Left cardiac atrium (tissue), 4 donors: ENCODE measurements at regions not wholly inside any gene's neighbourhood (a gene's known extent, or its start where the extent isn't known, plus 50 kb on each side); places are given as distances from the start of the nearest gene placed in this dataset.
"Not testable (repeated sequence)": the region's sequence is repeated elsewhere in the genome, so short reads cannot be mapped to it uniquely, and the experiment has no call there.

Source experiments
- ATAC-seq, 2 donors: fragments of 200-7000 bp; cut with Tn5 transposase; one replicate each; pipeline ENCODE4 v1.9.1; 2020; ENCODE audit warnings: mild to moderate bottlenecking in 2 of 2, moderate library complexity in 2 of 2
- DNase-seq: peaks from one replicate; pipeline ENCODE4 v3.0.0-alpha.2; 2020
- intact Hi-C, 2 donors: fragments of 100-400 bp; cut with DNase I; formaldehyde crosslinking; loops; one replicate each; pipeline versions ENCODE4 v1.14.1 to v1.15.1; 2022 to 2023
- donor health status: DM: no; HTN: yes; CAD: no.
- donor health status: DM: no; HTN: yes; CAD: no; lungs with severe emphysema.
- donor health status: DM: yes; HTN: yes; CAD: no.
- donor health status: Dilated cardiomyopathy.

DNA sequence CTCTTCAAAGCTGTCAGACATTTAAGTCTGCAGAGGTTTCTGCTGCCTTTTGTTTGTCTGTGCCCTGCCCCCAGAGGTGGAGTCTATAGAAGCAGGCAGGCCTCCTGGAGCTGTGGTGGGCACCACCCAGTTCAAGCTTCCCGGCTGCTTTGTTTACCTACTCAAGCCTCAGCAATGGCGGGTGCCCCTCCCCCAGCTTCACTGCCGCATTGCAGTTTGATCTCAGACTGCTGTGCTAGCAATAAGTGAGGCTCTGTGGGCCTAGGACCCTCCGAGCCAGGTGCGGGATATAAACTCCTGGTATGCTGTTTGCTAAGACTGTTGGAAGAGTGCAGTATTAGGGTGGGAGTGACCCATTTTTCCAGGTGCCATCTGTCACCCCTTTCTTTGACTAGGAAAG is 145.5 kb downstream of the DMRT2 start:
- ATAC-seq, intact Hi-C loops, DNase-seq: not testable (repeated sequence)

DNA sequence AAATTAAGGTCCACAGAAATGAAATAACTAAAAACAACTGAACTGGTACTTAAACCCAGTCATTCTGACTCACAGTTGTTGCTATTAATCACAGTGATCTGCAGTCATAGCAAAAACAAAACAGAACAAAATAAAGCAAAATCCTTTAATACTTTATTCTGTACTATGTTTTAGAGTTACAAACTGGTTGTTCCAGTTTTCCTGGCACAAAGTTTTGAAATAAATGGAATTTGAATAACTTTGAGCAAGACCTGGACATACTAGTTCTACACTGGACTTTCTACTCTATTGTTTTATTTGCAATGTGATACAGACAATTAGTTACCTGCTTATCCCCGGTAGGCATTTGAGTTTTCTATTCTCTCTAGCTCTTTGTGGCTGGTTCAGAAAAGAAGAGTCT is 147.9 kb downstream of the DMRT2 start:
- intact Hi-C loops, result no loop called here

DNA sequence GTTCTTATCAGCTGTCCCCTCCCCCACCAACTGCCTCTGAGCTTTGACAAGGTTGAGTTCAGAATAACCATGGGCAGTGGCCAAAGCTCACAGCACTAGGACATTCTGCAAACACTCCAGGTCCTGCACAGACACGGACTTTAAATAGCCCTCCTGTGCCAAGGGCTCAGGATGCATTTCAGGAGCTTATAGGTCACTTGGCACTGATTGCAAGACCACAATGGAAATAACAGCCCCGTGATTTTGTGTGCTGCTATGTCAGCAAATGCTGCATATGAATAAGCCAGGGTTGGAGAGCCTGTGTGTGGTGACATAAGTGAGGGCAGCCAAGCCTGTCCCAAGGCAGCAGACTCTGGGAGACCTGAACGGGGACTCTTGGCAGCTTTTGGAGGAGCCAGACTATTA is 150.7 kb downstream of the DMRT2 start:
- ATAC-seq, result peak; percentile 38 to 88
- DNase-seq, result peak; percentile 41

More for the DNA sequence above, 147.9 kb downstream of the DMRT2 start:
- ATAC-seq, result peak in 1 of 2 donors; percentile 32
- DNase-seq, result no peak

DNA sequence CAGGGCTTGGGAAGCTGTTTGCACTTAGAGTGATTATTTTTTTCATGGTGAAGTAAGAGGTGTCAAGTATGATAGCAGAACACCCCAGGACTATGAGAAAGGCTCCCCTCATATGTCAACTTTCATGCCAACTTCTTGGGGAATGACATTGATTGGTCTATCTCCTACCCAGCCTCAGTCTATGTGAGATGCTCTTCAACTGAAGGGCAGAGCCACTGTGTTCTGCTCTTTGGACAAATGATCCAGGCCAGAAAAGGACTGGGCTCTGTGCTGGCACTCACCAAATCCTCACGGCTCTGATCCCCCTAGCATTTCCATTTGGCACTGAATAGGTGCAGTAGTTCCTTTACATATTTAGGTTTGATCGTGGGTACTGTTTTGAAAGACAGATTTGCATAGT is 151.1 kb downstream of the DMRT2 start:
- intact Hi-C loops, result no loop called here
- DNase-seq (no peak), ATAC-seq (peak in 1 of 2 donors; percentile 60)

More for the DNA sequence above, 150.7 kb downstream of the DMRT2 start:
- intact Hi-C loops, result no loop called here

DNA sequence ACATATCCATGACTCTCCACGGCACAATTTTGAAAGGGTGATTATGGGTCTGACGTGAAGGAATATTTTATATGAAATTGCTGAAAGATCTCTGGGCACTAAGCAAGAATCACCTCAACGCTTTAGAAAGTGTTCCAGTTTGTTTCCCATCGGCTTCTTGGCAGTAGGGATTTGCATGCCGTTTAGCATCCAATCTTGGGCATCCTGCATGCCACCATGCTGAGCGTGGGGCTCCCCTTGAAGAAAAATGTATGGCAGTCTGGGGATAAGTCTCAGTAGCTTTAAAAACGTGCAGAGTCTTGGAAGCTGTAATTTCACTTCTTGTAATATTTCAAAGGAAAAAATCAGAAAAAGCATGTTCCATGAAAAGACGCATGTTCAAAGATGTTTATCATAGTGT is 151.7 kb downstream of the DMRT2 start:
- DNase-seq (no peak), ATAC-seq (no peak)
- intact Hi-C loops, result no loop called here

DNA sequence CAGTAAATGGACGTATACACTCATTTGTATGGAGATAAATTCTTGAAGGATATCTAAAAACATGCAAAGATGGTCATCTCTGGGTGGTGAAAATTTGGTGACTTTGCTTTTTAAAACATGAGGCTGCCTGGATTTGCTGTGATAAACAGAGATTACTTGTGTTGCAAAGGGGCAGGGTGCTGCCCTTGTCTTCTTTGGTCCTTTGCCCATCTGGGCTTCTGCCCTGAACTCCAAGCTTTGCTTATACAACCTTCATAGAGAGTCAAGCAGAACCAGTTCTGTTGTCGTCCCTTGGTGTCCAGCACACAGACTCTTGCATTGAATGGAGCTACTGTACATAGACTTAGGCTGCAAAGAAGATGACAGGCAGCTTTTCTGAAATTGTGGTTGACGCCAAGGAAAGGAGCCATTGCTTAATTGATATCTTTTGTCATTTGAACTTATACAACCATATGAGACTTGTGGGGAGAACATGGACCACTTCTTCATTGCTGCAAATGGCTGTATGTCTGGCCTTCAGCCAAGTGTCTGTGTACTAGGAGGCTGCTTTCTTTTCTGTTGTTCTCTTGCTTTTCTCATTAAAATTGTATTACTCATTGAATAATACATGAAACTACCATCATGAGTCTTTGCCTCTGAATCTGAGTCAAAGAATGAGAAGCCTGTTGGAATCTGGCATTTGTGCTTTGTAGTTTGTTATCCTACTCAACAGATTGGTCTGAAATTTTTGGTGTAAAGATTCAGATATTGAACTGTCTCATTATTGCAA is 152.5 kb downstream of the DMRT2 start:
- ATAC-seq (peak in 1 of 2 donors; percentile 36), DNase-seq (no peak)
- intact Hi-C loops, result no loop called here

DNA sequence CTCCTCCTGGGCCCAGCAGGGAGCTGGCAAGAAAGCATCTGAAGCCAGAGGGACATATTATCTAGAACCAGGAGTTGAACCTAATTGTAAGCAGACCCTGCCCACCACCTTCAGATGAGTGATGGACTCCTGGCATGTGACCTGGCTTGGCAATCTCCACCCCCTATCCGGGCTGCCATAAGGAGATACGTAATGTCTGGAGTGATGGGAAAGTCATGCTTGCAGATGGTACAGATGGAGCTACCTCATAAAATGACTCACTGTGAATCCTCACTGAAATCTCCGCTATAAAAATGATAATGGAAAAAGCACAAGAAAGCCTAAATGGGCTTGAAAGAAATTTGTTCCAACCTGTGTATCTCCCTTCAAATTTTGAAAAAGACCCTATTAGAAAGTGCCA is 157.5 kb downstream of the DMRT2 start:
- DNase-seq (no peak), ATAC-seq (peak in 1 of 2 donors; percentile 95)
- intact Hi-C loops, result no loop called here

DNA sequence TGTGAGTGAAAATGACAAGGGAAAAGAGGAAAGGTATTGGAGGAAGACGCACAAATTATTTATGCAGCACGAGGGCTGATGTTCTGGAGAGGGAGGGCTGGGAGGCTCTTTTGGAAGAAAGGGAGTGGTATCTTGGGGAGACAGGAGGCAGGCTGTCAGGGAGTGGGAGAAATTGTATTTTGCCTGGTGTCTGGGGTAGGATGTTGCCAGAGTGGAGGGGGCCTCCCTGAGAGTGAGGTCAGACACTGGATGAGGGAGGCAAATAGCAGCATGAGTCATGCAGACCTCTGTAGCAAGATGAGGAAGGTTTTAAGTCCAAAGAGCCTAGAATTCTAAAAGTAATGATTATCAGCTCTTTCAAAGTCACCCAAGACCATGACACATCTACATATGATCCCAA is 158.0 kb downstream of the DMRT2 start:
- peak in 1 of 2 donors; percentile 98 for ATAC-seq
- intact Hi-C loops, result no loop called here
- DNase-seq, result no peak

DNA sequence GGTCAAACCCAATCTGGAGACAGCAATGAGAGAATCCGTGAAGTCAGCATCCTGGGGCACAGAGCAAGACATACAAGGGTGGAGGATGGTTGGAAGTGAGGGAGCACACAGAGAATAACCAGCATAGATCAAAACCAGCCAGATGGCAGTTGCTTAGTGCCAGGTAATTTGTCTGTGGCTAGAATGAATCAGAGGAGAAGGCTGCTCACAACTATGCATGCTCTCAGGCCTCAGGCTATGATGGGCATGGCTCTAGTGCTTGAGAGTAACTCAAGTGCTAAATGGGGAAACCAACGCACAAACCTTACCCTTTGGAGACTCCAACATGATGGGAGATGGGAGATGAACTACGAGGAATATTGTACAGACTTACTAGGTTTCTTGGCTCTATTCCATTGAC is 160.8 kb downstream of the DMRT2 start:
- DNase-seq (no peak), ATAC-seq (no peak)
- intact Hi-C loops, result no loop called here

DNA sequence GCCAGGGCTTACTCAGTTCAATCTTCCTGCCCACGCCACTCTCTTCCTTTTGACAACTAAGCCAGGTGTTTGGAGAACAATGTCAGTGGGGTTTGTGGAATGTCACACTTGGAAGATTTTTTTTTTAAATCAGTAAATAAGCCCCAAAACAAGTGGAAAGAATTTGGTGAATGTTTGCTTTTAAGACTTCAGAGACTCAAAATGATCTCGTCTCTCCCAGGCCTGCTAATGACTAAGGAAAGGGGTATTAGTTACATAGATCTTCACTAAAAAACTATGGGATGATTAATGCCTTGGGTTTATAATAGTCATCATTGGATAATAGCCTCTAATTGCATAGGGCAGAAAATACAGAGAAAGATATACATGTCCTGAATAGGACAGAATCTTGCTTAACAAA is 166.4 kb downstream of the DMRT2 start:
- DNase-seq, result no peak
- intact Hi-C loops, result no loop called here
- ATAC-seq, result no peak

DNA sequence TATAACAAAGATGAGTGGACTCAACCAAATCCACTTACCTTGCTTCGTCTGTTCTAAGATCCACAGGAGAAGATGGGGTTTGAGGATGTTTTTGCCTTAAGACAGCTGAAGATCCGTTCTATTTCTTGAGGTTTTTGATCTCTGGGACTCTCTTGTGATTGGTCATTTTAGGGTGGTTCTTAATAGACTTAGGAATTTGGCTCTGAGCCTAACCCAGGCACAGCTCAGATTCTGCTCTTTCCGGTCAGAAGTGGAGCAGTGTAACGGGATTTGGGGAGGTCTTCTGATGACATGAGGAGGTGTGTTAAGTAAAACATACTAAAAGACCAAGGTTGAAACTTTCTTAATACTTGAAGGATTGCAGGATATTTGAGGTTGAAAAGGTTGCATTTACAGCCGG is 166.9 kb downstream of the DMRT2 start:
- intact Hi-C loops, result no loop called here
- no peak for ATAC-seq

DNA sequence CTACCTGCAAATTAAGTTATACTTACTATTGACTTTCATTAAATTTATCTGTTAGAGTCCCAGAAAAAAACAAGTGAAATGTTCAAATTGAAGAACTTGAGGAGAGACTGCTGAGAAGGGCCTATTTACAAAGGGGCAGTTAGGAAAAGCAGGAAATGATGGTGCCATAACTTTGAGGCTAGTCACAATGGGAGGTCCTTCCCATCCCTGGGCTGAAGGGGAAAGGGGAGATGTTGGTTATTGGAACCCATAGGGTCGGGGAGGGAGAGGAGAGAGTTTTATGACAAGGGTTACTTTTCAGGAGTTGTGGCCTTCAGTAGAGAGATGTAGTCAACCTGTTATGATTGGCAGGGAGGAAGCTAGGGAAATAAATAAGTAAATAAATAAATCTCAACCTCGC is 169.1 kb downstream of the DMRT2 start:
- DNase-seq, result no peak
- intact Hi-C loops, result no loop called here
- no peak for ATAC-seq

More for the DNA sequence above, 166.9 kb downstream of the DMRT2 start:
- no peak for DNase-seq

DNA sequence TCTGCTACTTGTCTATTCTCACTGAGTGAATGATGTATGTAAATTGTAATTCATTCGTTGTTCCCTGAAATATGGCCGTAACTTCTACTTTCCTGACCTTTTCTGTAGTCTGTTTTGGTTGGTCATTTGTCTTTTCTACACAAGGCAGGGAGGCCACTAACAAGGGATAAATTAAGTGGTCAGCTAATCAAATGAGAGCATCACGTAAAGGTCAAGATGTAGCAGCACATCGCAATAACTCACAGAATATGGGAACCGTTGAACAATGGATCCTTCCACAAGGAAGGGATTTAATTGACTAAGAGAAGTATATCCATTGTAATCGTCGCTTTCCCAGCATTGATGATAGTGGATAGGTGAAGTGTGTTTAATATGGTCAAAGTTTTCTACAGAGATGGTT is 171.1 kb downstream of the DMRT2 start:
- ATAC-seq, result no peak
- intact Hi-C loops, result no loop called here
- no peak for DNase-seq

DNA sequence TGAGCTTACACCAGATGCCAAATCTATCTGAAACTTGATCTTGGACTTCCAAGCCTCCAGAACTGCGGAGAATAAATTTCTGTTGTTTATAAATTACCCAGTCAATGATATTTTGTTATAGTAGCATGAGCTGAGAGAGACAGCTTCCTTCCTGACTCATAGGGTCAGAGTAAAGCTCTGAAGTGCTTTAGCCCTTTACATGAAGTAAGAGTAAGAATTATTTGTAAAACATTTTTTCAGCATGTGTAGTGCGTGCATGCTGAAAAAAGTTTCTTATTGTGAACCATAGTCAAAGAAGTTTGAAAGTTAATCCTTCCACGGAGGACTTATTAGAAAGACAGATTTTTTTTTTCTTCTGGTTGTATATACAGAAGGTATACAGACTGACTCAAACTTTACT is 172.4 kb downstream of the DMRT2 start:
- DNase-seq (no peak), ATAC-seq (no peak)
- intact Hi-C loops, result no loop called here

DNA sequence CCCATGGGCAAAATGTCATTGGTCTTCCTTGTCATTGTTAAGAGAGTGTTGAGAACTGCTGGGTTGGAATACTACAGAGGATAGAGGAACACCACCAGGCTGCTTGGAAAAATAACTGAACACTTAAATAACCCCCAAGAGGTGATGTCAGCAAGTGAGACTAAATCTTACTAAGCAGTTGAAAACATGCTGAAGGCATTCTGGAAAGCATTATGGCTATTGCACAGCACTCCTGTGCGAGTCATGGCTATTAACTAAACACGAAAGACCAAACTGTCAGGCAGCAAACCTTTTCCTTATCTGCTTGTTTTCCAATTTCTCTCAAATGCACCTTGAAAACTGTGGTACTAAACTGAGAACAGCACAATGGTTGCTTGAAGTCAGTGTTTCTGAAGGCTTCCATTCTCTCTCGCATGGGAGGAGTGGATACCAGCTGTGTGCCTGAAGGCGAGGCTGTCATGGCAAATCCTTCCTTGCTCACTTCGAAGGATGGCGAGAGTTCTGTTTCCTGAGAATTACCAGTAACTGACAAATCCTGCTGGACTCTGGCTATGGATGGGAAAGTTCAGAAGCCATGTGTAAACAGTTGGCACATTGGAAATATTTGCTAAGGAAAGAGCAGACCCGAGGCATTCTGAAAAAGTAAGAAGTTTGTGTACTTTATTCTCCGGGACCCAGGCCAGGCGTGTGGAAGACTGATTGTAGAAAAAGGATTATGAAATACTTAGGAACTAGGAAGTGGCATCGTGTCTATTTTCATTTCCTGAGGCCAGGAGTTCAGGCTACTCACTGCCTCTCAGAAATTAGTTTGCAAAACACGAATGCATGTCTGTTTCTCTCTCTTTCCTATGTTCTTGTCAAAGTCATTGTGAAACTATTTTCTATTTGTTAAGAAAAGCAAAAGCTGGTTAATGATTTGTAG is 182.1 kb downstream of the DMRT2 start:
- DNase-seq (peak; percentile 64), ATAC-seq (peak; percentile 93 to 95)
- intact Hi-C loops, result no loop called here

DNA sequence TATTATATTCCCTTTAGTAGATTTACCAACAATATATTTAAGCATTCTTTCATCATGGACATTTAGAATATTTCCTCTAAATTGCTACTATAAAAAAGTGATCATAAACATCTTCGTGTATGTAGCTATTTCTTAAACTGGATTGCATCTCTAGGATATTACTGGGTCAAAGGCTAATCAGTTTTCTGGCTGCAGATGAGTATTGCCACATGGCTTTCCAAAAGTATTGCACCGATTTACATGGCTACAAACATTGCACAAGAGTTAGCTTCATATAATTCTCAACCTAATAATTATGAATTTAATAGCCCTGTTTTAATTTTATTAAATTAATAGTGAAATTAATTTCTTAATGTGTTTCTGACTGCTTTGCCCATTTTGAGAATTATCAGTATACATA is 183.4 kb downstream of the DMRT2 start:
- DNase-seq (no peak), ATAC-seq (no peak)
- intact Hi-C loops, result no loop called here

DNA sequence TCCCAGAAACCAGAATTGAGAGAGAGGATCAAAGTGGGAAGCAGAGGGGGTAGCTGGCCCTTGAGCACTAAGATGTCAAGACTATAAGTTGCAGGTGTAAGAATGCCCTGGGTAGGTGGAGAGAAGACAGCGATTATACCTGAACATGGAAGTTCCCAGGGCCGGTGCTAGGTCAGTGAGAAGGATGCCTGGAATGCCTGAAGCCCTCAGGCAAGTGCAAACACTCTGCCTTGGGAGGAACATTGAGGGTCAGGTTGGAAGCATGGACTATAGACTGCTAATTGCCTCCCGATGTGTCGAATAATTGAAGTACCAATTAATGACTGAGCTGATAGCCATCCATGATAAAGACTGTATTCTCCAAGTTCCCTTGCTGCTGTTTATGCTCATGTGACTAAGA is 185.5 kb downstream of the DMRT2 start:
- intact Hi-C loops, result no loop called here
- ATAC-seq, result no peak

DNA sequence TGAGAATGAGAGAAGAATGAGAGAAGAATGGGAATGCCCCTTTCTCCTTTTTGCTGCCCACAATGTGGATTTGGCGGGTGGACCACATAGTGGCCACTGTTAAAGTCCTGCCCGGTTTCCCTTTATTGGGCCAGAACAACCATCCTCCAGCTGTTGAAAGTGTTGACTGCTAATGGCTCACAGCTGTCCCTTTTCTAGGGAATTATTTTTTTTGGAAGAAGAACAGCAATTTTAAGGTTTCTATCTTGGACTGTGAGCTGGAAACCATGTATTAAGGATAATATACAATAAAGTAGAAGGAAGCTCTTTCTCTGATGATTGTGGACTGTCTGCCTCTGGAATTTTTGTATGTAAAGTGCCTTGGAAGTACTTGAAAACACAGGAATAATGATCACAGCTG is 185.9 kb downstream of the DMRT2 start:
- intact Hi-C loops, result no loop called here
- DNase-seq (no peak), ATAC-seq (peak in 1 of 2 donors; percentile 43)

More for the DNA sequence above, 185.5 kb downstream of the DMRT2 start:
- no peak for DNase-seq

DNA sequence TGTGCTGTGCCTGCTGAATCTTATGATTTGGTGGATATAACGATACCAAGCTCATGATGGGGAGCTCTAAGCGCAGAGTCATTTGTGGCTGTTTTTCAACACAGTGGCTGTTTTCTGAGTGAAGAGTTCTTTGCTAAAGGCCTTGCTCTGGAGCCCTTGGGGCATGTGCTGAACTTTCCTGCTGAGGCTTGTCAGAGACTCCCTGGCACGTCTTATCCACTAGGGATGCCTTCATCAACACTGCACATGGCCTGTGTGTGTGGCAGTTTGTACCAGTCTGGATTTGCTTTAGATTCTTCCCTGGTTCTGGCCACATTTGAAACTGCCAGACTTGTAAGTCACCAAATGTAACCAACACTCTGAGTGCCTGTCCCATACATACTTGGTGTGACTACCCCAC is 188.2 kb downstream of the DMRT2 start:
- ATAC-seq (peak in 1 of 2 donors; percentile 63), DNase-seq (no peak)
- intact Hi-C loops, result no loop called here

DNA sequence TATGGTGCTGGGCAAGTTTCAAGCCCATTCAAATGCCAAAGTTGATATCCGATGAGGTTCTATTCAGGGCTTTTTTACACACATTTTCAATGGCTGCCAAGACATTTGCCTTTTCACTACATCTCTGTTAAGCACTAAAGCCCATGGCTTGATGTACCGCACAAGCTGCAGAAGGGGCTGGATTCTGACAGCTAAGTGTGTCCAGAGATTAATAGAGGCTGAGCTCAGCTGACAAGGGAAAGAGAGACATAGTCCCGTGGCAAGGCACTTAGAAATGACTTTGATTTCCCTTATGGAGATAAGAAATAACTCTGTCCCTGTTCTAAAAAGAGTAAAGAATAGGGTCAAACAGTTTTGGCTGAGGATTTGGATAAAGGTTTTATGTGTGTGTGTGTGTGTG is 198.6 kb downstream of the DMRT2 start:
- no peak for ATAC-seq
- intact Hi-C loops, result no loop called here
- no peak for DNase-seq
